Right lobe of liver (tissue), 4 donors: ENCODE measurements at regions not wholly inside any gene's neighbourhood (a gene's known extent, or its start where the extent isn't known, plus 50 kb on each side); places are given as distances from the start of the nearest gene placed in this dataset.

ENCODE experiments used
- CTCF ChIP-seq, 4 donors: fragments of 200-600 bp in 3 of 4; fragments of 450-650 bp in 1 of 4; IDR thresholded peaks; one replicate each; pipeline versions ENCODE4 v1.5.1 to v1.8.0; 2016 to 2022; ENCODE audit warnings: antibody characterized with exemption in 4 of 4, mild to moderate bottlenecking in 2 of 4
- POLR2A ChIP-seq: fragments of 450-650 bp; IDR thresholded peaks from one replicate; pipeline ENCODE4 v1.6.1; 2017; ENCODE audit warnings: antibody characterized with exemption, mild to moderate bottlenecking
- donor health status: DM: no; HTN: no; CAD: no.
- donor health status: DM: no; HTN: no; CAD: no.
- donor health status: DM: no; HTN: yes; CAD: no.

DNA sequence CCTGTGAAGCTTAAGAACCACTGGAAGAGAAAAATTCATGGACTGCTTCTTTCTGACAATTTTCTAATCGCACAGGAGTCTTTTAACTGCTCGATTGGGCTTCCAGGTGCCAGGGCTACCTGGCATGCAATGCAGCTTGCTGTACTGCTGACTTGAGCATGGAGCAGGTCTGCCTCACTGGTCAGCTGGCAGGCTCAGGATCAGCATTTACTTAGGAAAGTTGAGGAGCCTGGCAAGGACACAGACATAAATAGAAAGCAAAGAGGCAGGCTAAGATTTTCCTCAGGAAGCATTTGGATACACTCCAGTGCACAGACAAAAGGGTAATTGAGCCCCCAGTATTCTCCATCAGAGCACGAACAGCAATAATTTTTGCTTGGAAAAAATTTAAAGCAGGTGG, 163.5 kb downstream of the CSNK2A3 start:
- TF ChIP-seq CTCF (IDR thresholded peaks at IDR 0.05) (no peak), POLR2A (no peak)
